ENCODE measurements at regions not wholly inside any gene's neighbourhood (a gene's known extent, or its start where the extent isn't known, plus 50 kb on each side); places are given as distances from the start of the nearest gene placed in this dataset.
"Not testable (repeated sequence)": the region's sequence is repeated elsewhere in the genome, so short reads cannot be mapped to it uniquely, and the experiment has no call there.

- no peak for DNase-seq
These were observed 402.0 kb downstream of the ADCYAP1 start for GRCh38 chr18:1306641-1307040.

- no peak for DNase-seq
These were observed 404.0 kb downstream of the ADCYAP1 start for GRCh38 chr18:1308686-1309085.

- no peak for DNase-seq
These were observed 406.7 kb downstream of the ADCYAP1 start for GRCh38 chr18:1311376-1311775.

GRCh38 chr18:1335345-1335744 is 430.7 kb downstream of the ADCYAP1 start:
- not testable (repeated sequence) for DNase-seq

GRCh38 chr18:1350931-1351450 is 446.3 kb downstream of the ADCYAP1 start:
- no peak for DNase-seq

GRCh38 chr18:1353025-1353424 is 448.4 kb downstream of the ADCYAP1 start:
- DNase-seq: no peak

- DNase-seq: no peak
These were observed 453.1 kb downstream of the ADCYAP1 start for GRCh38 chr18:1357724-1358123.

- no peak for DNase-seq
These were observed 457.3 kb downstream of the ADCYAP1 start for GRCh38 chr18:1361936-1362335.

- no peak for DNase-seq
These were observed 465.9 kb downstream of the ADCYAP1 start for GRCh38 chr18:1370552-1370951.

- DNase-seq: no peak
These were observed 467.1 kb downstream of the ADCYAP1 start for GRCh38 chr18:1371724-1372123.

- DNase-seq: no peak
These were observed 478.8 kb downstream of the ADCYAP1 start for GRCh38 chr18:1383465-1383864.

GRCh38 chr18:1388468-1388867 is 483.8 kb downstream of the ADCYAP1 start:
- not testable (repeated sequence) for DNase-seq

- no peak for DNase-seq
These were observed 487.4 kb downstream of the ADCYAP1 start for GRCh38 chr18:1392046-1392445.

- DNase-seq: no peak
These were observed 488.4 kb downstream of the ADCYAP1 start for GRCh38 chr18:1392865-1393734.

GRCh38 chr18:1393929-1394328 is 489.3 kb downstream of the ADCYAP1 start:
- DNase-seq: no peak

- no peak for DNase-seq
These were observed 489.8 kb downstream of the ADCYAP1 start for GRCh38 chr18:1394426-1394825.

GRCh38 chr18:1394966-1395365 is 490.3 kb downstream of the ADCYAP1 start:
- DNase-seq: no peak

GRCh38 chr18:1408376-1408775 is 503.7 kb downstream of the ADCYAP1 start:
- no peak for DNase-seq

GRCh38 chr18:1412655-1413322 is 508.1 kb downstream of the ADCYAP1 start:
- no peak for DNase-seq

- no peak for DNase-seq
These were observed 508.6 kb downstream of the ADCYAP1 start for GRCh38 chr18:1413323-1413675.

GRCh38 chr18:1416074-1416473 is 511.4 kb downstream of the ADCYAP1 start:
- DNase-seq: no peak

- DNase-seq: no peak
These were observed 516.8 kb downstream of the ADCYAP1 start for GRCh38 chr18:1421502-1421901.

- no peak for DNase-seq
These were observed 518.0 kb downstream of the ADCYAP1 start for GRCh38 chr18:1422634-1423033.

- no peak for DNase-seq
These were observed 521.0 kb downstream of the ADCYAP1 start for GRCh38 chr18:1425679-1426078.

Data from stimulated activated naive CD4-positive, alpha-beta T cell treated with Interleukin-2 at 50 U/mL for 16 hours (primary cell).